Activated CD8-positive, alpha-beta memory T cell treated with anti-CD3 and anti-CD28 coated beads, Interleukin-2, amount 50 U/mL, for 1 hour (primary cell): ENCODE measurements at regions not wholly inside any gene's neighbourhood (a gene's known extent, or its start where the extent isn't known, plus 50 kb on each side); places are given as distances from the start of the nearest gene placed in this dataset.

Experiments used
- DNase-seq: peaks from one replicate; pipeline ENCODE4 v3.0.0-alpha.2; 2020; ENCODE audit errors: extremely low read depth

- DNase-seq, result no peak
Measured at GRCh38 chr17:77419095-77419494, 278.3 kb downstream of the SEC14L1 start.

GRCh38 chr17:77419547-77420094, 278.9 kb downstream of the SEC14L1 start:
- DNase-seq, result no peak

- DNase-seq, result no peak
Measured at GRCh38 chr17:77420095-77420803, 279.5 kb downstream of the SEC14L1 start.

GRCh38 chr17:77420804-77421629, 280.2 kb downstream of the SEC14L1 start:
- no peak for DNase-seq

- DNase-seq, result no peak
Measured at GRCh38 chr17:77421630-77421972, 280.8 kb downstream of the SEC14L1 start.

GRCh38 chr17:77422104-77422747, 281.5 kb downstream of the SEC14L1 start:
- DNase-seq, result no peak

GRCh38 chr17:77422748-77423113, 282.0 kb downstream of the SEC14L1 start:
- DNase-seq, result no peak

GRCh38 chr17:77423589-77424451, 283.1 kb downstream of the SEC14L1 start:
- no peak for DNase-seq

GRCh38 chr17:77424585-77425344, 284.0 kb downstream of the SEC14L1 start:
- no peak for DNase-seq

- no peak for DNase-seq
Measured at GRCh38 chr17:77425348-77425747, 284.6 kb downstream of the SEC14L1 start.

GRCh38 chr17:77425791-77426641, 285.2 kb downstream of the SEC14L1 start:
- DNase-seq, result peak; percentile 59

- DNase-seq, result no peak
Measured at GRCh38 chr17:77426676-77427386, 286.1 kb downstream of the SEC14L1 start.

- no peak for DNase-seq
Measured at GRCh38 chr17:77427391-77427991, 286.7 kb downstream of the SEC14L1 start.

- DNase-seq, result no peak
Measured at GRCh38 chr17:77428020-77428748, 287.4 kb downstream of the SEC14L1 start.

- DNase-seq, result no peak
Measured at GRCh38 chr17:77428749-77429368, 288.1 kb downstream of the SEC14L1 start.

GRCh38 chr17:77429369-77429968, 288.7 kb downstream of the SEC14L1 start:
- DNase-seq, result no peak
